GM12872 (cell line): ENCODE measurements at regions not wholly inside any gene's neighbourhood (a gene's known extent, or its start where the extent isn't known, plus 50 kb on each side); places are given as distances from the start of the nearest gene placed in this dataset.
A peak's percentile ranks its signal among the peaks of the same experiment; 100 is the strongest.

Source experiments
- CTCF ChIP-seq: IDR thresholded peaks from 3 replicates; pipeline ENCODE4 v1.5.1; 2011; ENCODE audit warnings: low read depth, mild to moderate bottlenecking, low read length, moderate library complexity; ENCODE audit not compliant: insufficient read depth

GRCh38 chrX:11887175-11887574, 129.1 kb downstream of the MSL3 start:
- no peak for TF ChIP-seq CTCF

GRCh38 chrX:11888421-11888820, 130.4 kb downstream of the MSL3 start:
- TF ChIP-seq CTCF = no peak

- TF ChIP-seq CTCF = no peak
Observed at GRCh38 chrX:11889791-11890190, 131.8 kb downstream of the MSL3 start.

- no peak for TF ChIP-seq CTCF
Observed at GRCh38 chrX:11890836-11891514, 132.9 kb downstream of the MSL3 start.

- no peak for TF ChIP-seq CTCF
Observed at GRCh38 chrX:11893933-11894710, 136.1 kb downstream of the MSL3 start.

GRCh38 chrX:11899091-11899490, 141.1 kb downstream of the MSL3 start:
- TF ChIP-seq CTCF = no peak

GRCh38 chrX:11908371-11908770, 150.3 kb downstream of the MSL3 start:
- peak; percentile 50 for TF ChIP-seq CTCF
